ENCODE measurements at regions not wholly inside any gene's neighbourhood (a gene's known extent, or its start where the extent isn't known, plus 50 kb on each side); places are given as distances from the start of the nearest gene placed in this dataset.

DNA sequence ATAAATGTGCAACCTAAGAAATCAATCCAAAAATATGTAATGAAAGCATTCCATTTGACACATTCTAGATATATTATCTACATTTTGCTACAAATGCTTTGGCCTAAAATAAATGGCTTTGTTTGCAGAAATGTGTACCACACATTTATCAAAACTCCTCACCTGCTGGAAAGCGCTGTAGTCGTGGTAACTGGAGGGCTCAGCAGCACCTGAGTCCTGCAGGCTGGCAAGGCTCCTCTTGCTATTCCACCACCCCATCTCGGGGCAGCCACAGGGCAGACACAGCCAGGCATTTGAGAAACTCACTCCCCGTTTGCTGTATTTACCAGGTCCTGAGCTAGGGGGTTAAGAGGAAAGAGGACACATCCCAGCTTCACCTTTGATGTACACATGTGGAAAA is 68.1 kb upstream of the TOMM7 start:
- H3K4me1 ChIP-seq (ENCODE audit: control insufficient read depth in 1 of 2, insufficient read depth in 2 of 2, low read length in 2 of 2) = no peaks in the 10 kb centered on the region
- no peak overlapping the region for H4K8ac ChIP-seq (ENCODE audit: low read depth, low read length)
- no peaks in the 10 kb centered on the region for H3K9me3 ChIP-seq (ENCODE audit: insufficient read depth, low read depth, low read length)
- H3K79me2 ChIP-seq (ENCODE audit: control insufficient read depth, insufficient read depth, low read length, poor library complexity) = no peaks in the 10 kb centered on the region
- H3K9ac ChIP-seq (ENCODE audit: low read length) = no peak overlapping the region
- H3K4me3 ChIP-seq (ENCODE audit: low read depth, low read length) = no peak overlapping the region
- no peaks in the 10 kb centered on the region for H3K79me1 ChIP-seq (ENCODE audit: low read length)
- DNase-seq = no peak
- H3K23ac ChIP-seq (ENCODE audit: low read length) = no peak overlapping the region
- H3K4ac ChIP-seq (ENCODE audit: low read depth, low read length) = no peak overlapping the region
- no peak overlapping the region for H2AK5ac ChIP-seq (ENCODE audit: low read length)
- no peak overlapping the region for H2BK12ac ChIP-seq (ENCODE audit: low read length)
- no peak overlapping the region for H4K12ac ChIP-seq (ENCODE audit: low read depth, low read length)
- no peak overlapping the region for H4K91ac ChIP-seq (ENCODE audit: low read depth, low read length)
- no peak overlapping the region for H3K27ac ChIP-seq (ENCODE audit: low read depth, low read length)
- no peaks in the 10 kb centered on the region for H3K27me3 ChIP-seq (ENCODE audit: insufficient read depth, low read length)
- no peak overlapping the region for H2BK120ac ChIP-seq (ENCODE audit: insufficient read depth, low read length, poor library complexity)
- WGBS (ENCODE audit: extremely low coverage, insufficient coverage, insufficient read length) = no CpG with 5 or more reads among the region's 4 CpGs
- H2AFZ ChIP-seq (ENCODE audit: insufficient read depth, low read length, poor library complexity) = no peak overlapping the region
- H3K4me2 ChIP-seq (ENCODE audit: low read length) = no peak overlapping the region
- H3K14ac ChIP-seq (ENCODE audit: low read length) = no peak overlapping the region
- no peaks in the 10 kb centered on the region for H3K36me3 ChIP-seq (ENCODE audit: control insufficient read depth in 1 of 2, insufficient read depth in 2 of 2, low read length in 2 of 2)
- H2BK5ac ChIP-seq (ENCODE audit: low read depth, low read length, poor library complexity) = no peak overlapping the region
- H3K18ac ChIP-seq (ENCODE audit: low read length) = no peak overlapping the region

DNA sequence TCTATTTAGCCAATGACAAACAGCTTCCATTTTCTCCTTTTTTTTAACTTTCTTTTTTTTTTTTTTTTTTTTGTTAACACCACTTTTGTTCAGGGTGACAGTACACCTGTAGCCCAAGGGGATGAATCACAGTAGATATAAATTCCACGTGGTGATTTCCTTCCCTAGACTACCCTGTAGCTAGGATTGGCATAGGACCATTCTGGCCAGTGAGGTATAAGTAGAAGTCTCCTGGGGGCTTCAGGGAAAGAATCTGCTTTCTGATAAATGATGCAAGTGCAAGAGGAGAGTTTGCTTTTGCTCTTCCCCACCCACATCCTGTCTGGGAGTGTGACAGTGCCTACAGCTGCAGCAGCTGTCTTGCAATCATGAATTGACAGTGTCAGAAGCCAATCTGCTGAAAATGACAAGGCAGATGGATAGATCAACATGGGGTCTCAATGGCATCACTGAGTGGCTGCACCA is 63.2 kb upstream of the TOMM7 start:
- H3K9me3 ChIP-seq (ENCODE audit: insufficient read depth, low read depth, low read length) = peaks cover 3% of the 10 kb centered on the region
- no peak overlapping the region for H3K14ac ChIP-seq (ENCODE audit: low read length)
- no peak overlapping the region for H2BK120ac ChIP-seq (ENCODE audit: insufficient read depth, low read length, poor library complexity)
- H3K27me3 ChIP-seq (ENCODE audit: insufficient read depth, low read length) = no peaks in the 10 kb centered on the region
- H4K8ac ChIP-seq (ENCODE audit: low read depth, low read length) = no peak overlapping the region
- DNase-seq = no peak
- H3K18ac ChIP-seq (ENCODE audit: low read length) = no peak overlapping the region
- no peak overlapping the region for H2AFZ ChIP-seq (ENCODE audit: insufficient read depth, low read length, poor library complexity)
- peak overlapping the region; percentile 0 for H3K4me2 ChIP-seq (ENCODE audit: low read length)
- H4K12ac ChIP-seq (ENCODE audit: low read depth, low read length) = no peak overlapping the region
- no peak overlapping the region for H3K9ac ChIP-seq (ENCODE audit: low read length)
- no peak overlapping the region for H2BK5ac ChIP-seq (ENCODE audit: low read depth, low read length, poor library complexity)
- no peaks in the 10 kb centered on the region for H3K36me3 ChIP-seq (ENCODE audit: control insufficient read depth in 1 of 2, insufficient read depth in 2 of 2, low read length in 2 of 2)
- H3K79me2 ChIP-seq (ENCODE audit: control insufficient read depth, insufficient read depth, low read length, poor library complexity) = no peaks in the 10 kb centered on the region
- no CpG with 5 or more reads among the region's 1 CpG for WGBS (ENCODE audit: extremely low coverage, insufficient coverage, insufficient read length)
- no peak overlapping the region for H2AK5ac ChIP-seq (ENCODE audit: low read length)
- no peak overlapping the region for H3K4me3 ChIP-seq (ENCODE audit: low read depth, low read length)
- no peak overlapping the region for H2BK12ac ChIP-seq (ENCODE audit: low read length)
- H3K4ac ChIP-seq (ENCODE audit: low read depth, low read length) = no peak overlapping the region
- H4K91ac ChIP-seq (ENCODE audit: low read depth, low read length) = no peak overlapping the region
- no peak overlapping the region for H3K23ac ChIP-seq (ENCODE audit: low read length)
- H3K79me1 ChIP-seq (ENCODE audit: low read length) = no peaks in the 10 kb centered on the region
- H3K4me1 ChIP-seq (ENCODE audit: control insufficient read depth in 1 of 2, insufficient read depth in 2 of 2, low read length in 2 of 2) = no peaks in the 10 kb centered on the region
- H3K27ac ChIP-seq (ENCODE audit: low read depth, low read length) = no peak overlapping the region

DNA sequence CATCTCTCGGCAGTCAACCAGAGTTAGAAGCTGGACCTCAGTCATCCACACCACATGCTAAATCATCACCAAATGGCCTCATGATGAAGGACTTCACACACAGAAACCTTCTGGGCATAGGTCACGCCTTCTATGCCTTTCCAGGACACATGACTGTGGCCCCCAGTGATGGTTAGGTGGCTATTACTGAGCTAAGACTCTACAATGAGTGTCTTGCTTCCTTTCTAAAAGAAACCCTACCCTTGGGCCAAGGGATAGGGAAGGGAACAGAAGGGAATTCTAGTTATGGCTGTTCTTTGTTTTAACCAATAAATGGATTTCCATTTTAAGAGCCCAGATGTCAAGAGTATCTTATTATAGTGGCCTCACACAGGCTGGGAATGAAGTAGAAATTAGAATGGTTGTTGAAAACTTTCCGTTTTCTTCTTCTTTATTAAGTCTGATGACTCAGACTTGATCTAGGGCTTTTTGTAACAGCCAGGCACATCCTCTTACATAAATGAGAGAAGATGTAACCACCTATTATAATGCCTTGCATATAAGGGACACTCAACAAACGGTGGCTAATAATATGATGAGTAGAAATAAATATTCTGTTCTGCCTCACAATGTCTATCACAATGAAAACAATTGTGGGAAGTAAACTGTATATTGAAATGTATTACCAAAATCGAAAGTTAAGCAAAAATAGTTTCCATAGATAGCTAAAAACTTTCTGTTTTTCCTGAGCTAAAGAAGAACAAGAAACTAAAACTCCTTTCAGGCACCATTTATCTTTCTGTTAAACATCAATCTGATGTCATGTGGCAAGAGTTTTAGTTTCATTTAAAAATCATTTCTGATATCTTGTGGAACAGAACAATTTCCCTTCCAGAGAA is 62.5 kb upstream of the TOMM7 start:
- Histone ChIP-seq H4K91ac (ENCODE audit: low read depth, low read length) (no peak overlapping the region), H2BK12ac (ENCODE audit: low read length) (no peak overlapping the region), H3K23ac (ENCODE audit: low read length) (no peak overlapping the region), H3K14ac (ENCODE audit: low read length) (no peak overlapping the region), H3K18ac (ENCODE audit: low read length) (no peak overlapping the region), H3K4me3 (ENCODE audit: low read depth, low read length) (no peak overlapping the region), H2AK5ac (ENCODE audit: low read length) (no peak overlapping the region), H2BK5ac (ENCODE audit: low read depth, low read length, poor library complexity) (no peak overlapping the region), H3K4ac (ENCODE audit: low read depth, low read length) (no peak overlapping the region), H3K9me3 (ENCODE audit: insufficient read depth, low read depth, low read length) (peaks cover 4% of the 10 kb centered on the region), H4K12ac (ENCODE audit: low read depth, low read length) (no peak overlapping the region), H3K4me1 (ENCODE audit: control insufficient read depth in 1 of 2, insufficient read depth in 2 of 2, low read length in 2 of 2) (no peaks in the 10 kb centered on the region), H3K79me2 (ENCODE audit: control insufficient read depth, insufficient read depth, low read length, poor library complexity) (no peaks in the 10 kb centered on the region), H3K9ac (ENCODE audit: low read length) (no peak overlapping the region), H3K36me3 (ENCODE audit: control insufficient read depth in 1 of 2, insufficient read depth in 2 of 2, low read length in 2 of 2) (no peaks in the 10 kb centered on the region), H2AFZ (ENCODE audit: insufficient read depth, low read length, poor library complexity) (no peak overlapping the region), H3K4me2 (ENCODE audit: low read length) (no peak overlapping the region), H3K79me1 (ENCODE audit: low read length) (no peaks in the 10 kb centered on the region), H3K27ac (ENCODE audit: low read depth, low read length) (no peak overlapping the region), H2BK120ac (ENCODE audit: insufficient read depth, low read length, poor library complexity) (no peak overlapping the region), H4K8ac (ENCODE audit: low read depth, low read length) (no peak overlapping the region), H3K27me3 (ENCODE audit: insufficient read depth, low read length) (no peaks in the 10 kb centered on the region)
- no CpG with 5 or more reads among the region's 5 CpGs for WGBS (ENCODE audit: extremely low coverage, insufficient coverage, insufficient read length)
- DNase-seq = no peak

DNA sequence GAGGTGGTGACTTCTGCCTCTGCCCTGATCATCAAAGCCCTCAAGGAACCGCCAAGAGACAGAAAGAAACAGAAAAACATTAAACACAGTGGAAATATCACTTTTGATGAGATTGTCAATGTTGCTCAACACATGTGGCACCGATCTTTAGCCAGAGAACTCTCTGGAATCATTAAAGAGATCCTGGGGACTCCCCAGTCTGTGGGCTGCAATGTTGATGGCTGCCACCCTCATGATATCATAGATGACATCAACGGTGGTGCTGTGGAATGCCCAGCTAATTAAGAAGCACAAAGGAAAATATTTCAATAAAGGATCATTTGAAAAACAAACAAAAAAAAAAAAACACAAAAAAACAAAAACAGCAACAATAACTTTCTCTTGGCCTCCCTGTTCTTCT is 59.5 kb upstream of the TOMM7 start:
- Histone ChIP-seq H3K4me1 (ENCODE audit: control insufficient read depth in 1 of 2, insufficient read depth in 2 of 2, low read length in 2 of 2) (peaks cover 0 to 4% of the 10 kb centered on the region in 2 experiments), H2BK12ac (ENCODE audit: low read length) (no peak overlapping the region), H2AFZ (ENCODE audit: insufficient read depth, low read length, poor library complexity) (no peak overlapping the region), H3K9me3 (ENCODE audit: insufficient read depth, low read depth, low read length) (peaks cover 4% of the 10 kb centered on the region), H3K9ac (ENCODE audit: low read length) (no peak overlapping the region), H3K4me2 (ENCODE audit: low read length) (no peak overlapping the region), H3K27me3 (ENCODE audit: insufficient read depth, low read length) (no peaks in the 10 kb centered on the region), H3K4ac (ENCODE audit: low read depth, low read length) (no peak overlapping the region), H4K91ac (ENCODE audit: low read depth, low read length) (no peak overlapping the region), H3K27ac (ENCODE audit: low read depth, low read length) (no peak overlapping the region), H3K79me1 (ENCODE audit: low read length) (no peaks in the 10 kb centered on the region), H3K14ac (ENCODE audit: low read length) (no peak overlapping the region), H3K36me3 (ENCODE audit: control insufficient read depth in 1 of 2, insufficient read depth in 2 of 2, low read length in 2 of 2) (no peaks in the 10 kb centered on the region), H3K18ac (ENCODE audit: low read length) (no peak overlapping the region), H2AK5ac (ENCODE audit: low read length) (no peak overlapping the region), H4K12ac (ENCODE audit: low read depth, low read length) (no peak overlapping the region), H4K8ac (ENCODE audit: low read depth, low read length) (no peak overlapping the region), H3K4me3 (ENCODE audit: low read depth, low read length) (no peak overlapping the region), H2BK5ac (ENCODE audit: low read depth, low read length, poor library complexity) (no peak overlapping the region), H3K23ac (ENCODE audit: low read length) (no peak overlapping the region), H3K79me2 (ENCODE audit: control insufficient read depth, insufficient read depth, low read length, poor library complexity) (no peaks in the 10 kb centered on the region), H2BK120ac (ENCODE audit: insufficient read depth, low read length, poor library complexity) (no peak overlapping the region)
- no peak for DNase-seq
- WGBS (ENCODE audit: extremely low coverage, insufficient coverage, insufficient read length) = no CpG with 5 or more reads among the region's 3 CpGs

Measured in trophoblast cell (in vitro differentiated cells and primary cell).